Thyroid gland (tissue), 4 donors: ENCODE measurements at regions not wholly inside any gene's neighbourhood (a gene's known extent, or its start where the extent isn't known, plus 50 kb on each side); places are given as distances from the start of the nearest gene placed in this dataset.

ENCODE experiments used
- DNase-seq, 2 donors: peaks; one replicate each; pipeline ENCODE4 v3.0.0-alpha.2; 2019
- H3K27ac ChIP-seq, 3 donors: fragments of 200-600 bp; sonication (generic); 1 replicate in 2 of 3; 2 replicates in 1 of 3; pipeline ENCODE4 v1.5.1; 2016 to 2019; ENCODE audit warnings: mild to moderate bottlenecking in 1 of 3, moderate library complexity in 1 of 3
- H3K27me3 ChIP-seq: fragments of 200-600 bp; sonication (generic); one replicate; pipeline ENCODE4 v1.5.1; 2019
- H3K36me3 ChIP-seq, 2 donors: fragments of 200-600 bp; sonication (generic); one replicate each; pipeline ENCODE4 v1.5.1; 2016 to 2019
- H3K4me1 ChIP-seq, 2 donors: fragments of 200-600 bp; sonication (generic); one replicate each; pipeline ENCODE4 v1.5.1; 2017 to 2019
- H3K4me3 ChIP-seq, 3 donors: fragments of 200-600 bp; sonication (generic); replicated peaks in 1 of 3; 1 replicate in 2 of 3; 2 replicates in 1 of 3; pipeline ENCODE4 v1.5.1; 2016; ENCODE audit warnings: mild to moderate bottlenecking in 1 of 3
- H3K9me3 ChIP-seq: fragments of 200-600 bp; sonication (generic); one replicate; pipeline ENCODE4 v1.5.1; 2017
- POLR2A ChIP-seq, 2 donors: fragments of 450-650 bp; IDR thresholded peaks; one replicate each; pipeline ENCODE4 v1.6.1; 2017; ENCODE audit warnings: antibody characterized with exemption in 2 of 2, mild to moderate bottlenecking in 2 of 2, moderate library complexity in 1 of 2
- WGBS, 2 donors: methylation state at CpG; one replicate each; pipeline ENCODE4 v1.1.5; 2017; 5-methylcytosine and 5-hydroxymethylcytosine counted together
- intact Hi-C: fragments of 100-400 bp; cut with DNase I; formaldehyde crosslinking; loops from one replicate; pipeline ENCODE4 v1.15.1; 2023
- TF ChIP-seq, protein P1 (sequence below), 6 experiments: fragments of 200-600 bp in 3 of 6; fragments of 450-650 bp in 3 of 6; sonication (generic) in 3 of 6; IDR thresholded peaks; one replicate each; pipeline ENCODE4 v1.5.1; 2016 to 2019; ENCODE audit warnings: antibody characterized with exemption in 6 of 6, mild to moderate bottlenecking in 2 of 6, inconsistent platforms in 1 of 6, moderate library complexity in 1 of 6

- no peaks in the 10 kb centered on the region for H3K36me3 ChIP-seq
- peaks cover 53% of the 10 kb centered on the region for H3K27me3 ChIP-seq
- WGBS, 2 donors, result 10 to 15% methylated on average over 29 to 33 of the region's 33 CpGs
- H3K4me3 ChIP-seq, result no peak overlapping the region
- intact Hi-C loops, result no loop called here
- H3K9me3 ChIP-seq, result no peaks in the 10 kb centered on the region
- no peak for TF ChIP-seq POLR2A (IDR thresholded peaks at IDR 0.05)
- TF ChIP-seq, protein P1, sequence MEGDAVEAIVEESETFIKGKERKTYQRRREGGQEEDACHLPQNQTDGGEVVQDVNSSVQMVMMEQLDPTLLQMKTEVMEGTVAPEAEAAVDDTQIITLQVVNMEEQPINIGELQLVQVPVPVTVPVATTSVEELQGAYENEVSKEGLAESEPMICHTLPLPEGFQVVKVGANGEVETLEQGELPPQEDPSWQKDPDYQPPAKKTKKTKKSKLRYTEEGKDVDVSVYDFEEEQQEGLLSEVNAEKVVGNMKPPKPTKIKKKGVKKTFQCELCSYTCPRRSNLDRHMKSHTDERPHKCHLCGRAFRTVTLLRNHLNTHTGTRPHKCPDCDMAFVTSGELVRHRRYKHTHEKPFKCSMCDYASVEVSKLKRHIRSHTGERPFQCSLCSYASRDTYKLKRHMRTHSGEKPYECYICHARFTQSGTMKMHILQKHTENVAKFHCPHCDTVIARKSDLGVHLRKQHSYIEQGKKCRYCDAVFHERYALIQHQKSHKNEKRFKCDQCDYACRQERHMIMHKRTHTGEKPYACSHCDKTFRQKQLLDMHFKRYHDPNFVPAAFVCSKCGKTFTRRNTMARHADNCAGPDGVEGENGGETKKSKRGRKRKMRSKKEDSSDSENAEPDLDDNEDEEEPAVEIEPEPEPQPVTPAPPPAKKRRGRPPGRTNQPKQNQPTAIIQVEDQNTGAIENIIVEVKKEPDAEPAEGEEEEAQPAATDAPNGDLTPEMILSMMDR (IDR thresholded peaks at IDR 0.05), result no peak
- no peak for DNase-seq
- H3K4me1 ChIP-seq, result peaks cover 7 to 21% of the 10 kb centered on the region in 2 donors
- H3K27ac ChIP-seq, result no peak overlapping the region
Observed at GRCh38 chr15:89408372-89409183, 74.0 kb upstream of the POLG start.

- no peaks in the 10 kb centered on the region for H3K36me3 ChIP-seq
- H3K4me3 ChIP-seq, result no peak overlapping the region
- DNase-seq, result no peak
- 4% methylated on average over 28 to 32 of the region's 46 CpGs for WGBS, 2 donors
- intact Hi-C loops, result no loop called here
- peaks cover 7 to 21% of the 10 kb centered on the region in 2 donors for H3K4me1 ChIP-seq
- no peak for TF ChIP-seq POLR2A (IDR thresholded peaks at IDR 0.05)
- TF ChIP-seq, protein P1 (IDR thresholded peaks at IDR 0.05), result no peak
- peaks cover 55% of the 10 kb centered on the region for H3K27me3 ChIP-seq
- H3K27ac ChIP-seq, result no peak overlapping the region
- H3K9me3 ChIP-seq, result no peaks in the 10 kb centered on the region
Observed at GRCh38 chr15:89406940-89407607, 72.5 kb upstream of the POLG start.

- H3K27ac ChIP-seq, result no peak overlapping the region
- DNase-seq, result no peak
- peaks cover 7 to 18% of the 10 kb centered on the region in 2 donors for H3K4me1 ChIP-seq
- H3K27me3 ChIP-seq, result peaks cover 52% of the 10 kb centered on the region
- intact Hi-C loops, result no loop called here
- no peak overlapping the region for H3K4me3 ChIP-seq
- H3K9me3 ChIP-seq, result no peaks in the 10 kb centered on the region
- 6 to 7% methylated on average over 28 to 45 of the region's 45 CpGs for WGBS, 2 donors
- no peak for TF ChIP-seq POLR2A (IDR thresholded peaks at IDR 0.05)
- TF ChIP-seq, protein P1 (IDR thresholded peaks at IDR 0.05), result no peak
- H3K36me3 ChIP-seq, result no peaks in the 10 kb centered on the region
Observed at GRCh38 chr15:89406218-89406939, 71.8 kb upstream of the POLG start.

GRCh38 chr15:89405494-89405893 is 70.9 kb upstream of the POLG start:
- Histone ChIP-seq H3K4me3 (no peak overlapping the region), H3K36me3 (no peaks in the 10 kb centered on the region), H3K27ac (no peak overlapping the region), H3K9me3 (no peaks in the 10 kb centered on the region), H3K27me3 (peaks cover 49% of the 10 kb centered on the region), H3K4me1 (peaks cover 7 to 16% of the 10 kb centered on the region in 2 donors)
- DNase-seq, result no peak
- 14% methylated on average over 9 of the region's 9 CpGs for WGBS, 2 donors
- no peak for TF ChIP-seq POLR2A (IDR thresholded peaks at IDR 0.05)
- TF ChIP-seq, protein P1 (IDR thresholded peaks at IDR 0.05), result no peak
- intact Hi-C loops, result no loop called here
